WTC11 (cell line): ENCODE measurements at regions not wholly inside any gene's neighbourhood (a gene's known extent, or its start where the extent isn't known, plus 50 kb on each side); places are given as distances from the start of the nearest gene placed in this dataset.

Source experiments
- ATAC-seq: fragments of 200-7000 bp; cut with Tn5 transposase; 2 replicates; pipeline ENCODE4 v1.10.0; 2021; ENCODE audit warnings: mild to moderate bottlenecking, moderate library complexity
- CTCF ChIA-PET: fragments of 300-600 bp; sonication (Branson Sonifier 250); formaldehyde crosslinking; loops from one replicate; lab custom pipeline; 2021; ENCODE audit warnings: antibody characterized with exemption; lab: Charles Lee
- POLR2A ChIA-PET: fragments of 350-600 bp; sonication (Branson Sonifier 250); formaldehyde crosslinking; loops from one replicate; lab custom pipeline; 2021; ENCODE audit warnings: antibody characterized with exemption; lab: Charles Lee
- DNase-seq: peaks from one replicate; pipeline ENCODE4 v3.0.0; 2021; ENCODE audit warnings: low spot score
- H3K27ac Mint-ChIP-seq: 2 replicates; pipeline ENCODE4 v1.8.0; 2021; ENCODE audit warnings: mixed read lengths
- H3K27me3 Mint-ChIP-seq: 2 replicates; pipeline ENCODE4 v1.8.0; 2021; ENCODE audit warnings: low read depth, mild to moderate bottlenecking, moderate library complexity, mixed read lengths
- H3K36me3 Mint-ChIP-seq: 2 replicates; pipeline ENCODE4 v1.8.0; 2021; ENCODE audit warnings: mixed read lengths
- H3K4me1 Mint-ChIP-seq: 2 replicates; pipeline ENCODE4 v1.8.0; 2022; ENCODE audit warnings: mixed read lengths
- H3K4me3 Mint-ChIP-seq: 2 replicates; pipeline ENCODE4 v1.8.0; 2021; ENCODE audit warnings: mild to moderate bottlenecking, moderate library complexity, mixed read lengths
- H3K9me3 Mint-ChIP-seq: 2 replicates; pipeline ENCODE4 v1.8.0; 2021; ENCODE audit warnings: mixed read lengths
- ATF1 ChIP-seq: sonication (generic); formaldehyde crosslinking; IDR thresholded peaks from 2 replicates; pipeline ENCODE4 v1.8.1; 2023; ENCODE audit warnings: mild to moderate bottlenecking, moderate library complexity, missing genetic modification reagents
- CBFB ChIP-seq: sonication (generic); formaldehyde crosslinking; IDR thresholded peaks from 2 replicates; pipeline ENCODE4 v1.8.1; 2022; ENCODE audit warnings: mild to moderate bottlenecking, low read depth, missing genetic modification reagents
- CREM ChIP-seq: sonication (generic); formaldehyde crosslinking; IDR thresholded peaks from 2 replicates; pipeline ENCODE4 v1.8.1; 2022; ENCODE audit warnings: mild to moderate bottlenecking, missing genetic modification reagents, moderate library complexity
- E2F1 ChIP-seq: sonication (generic); formaldehyde crosslinking; IDR thresholded peaks from 2 replicates; pipeline ENCODE4 v1.8.0; 2022; ENCODE audit warnings: mild to moderate bottlenecking, missing genetic modification reagents
- E2F5 ChIP-seq: sonication (generic); formaldehyde crosslinking; IDR thresholded peaks from 2 replicates; pipeline ENCODE4 v1.8.1; 2022; ENCODE audit warnings: mild to moderate bottlenecking, moderate library complexity, missing genetic modification reagents
- FOXJ3 ChIP-seq: sonication (generic); formaldehyde crosslinking; IDR thresholded peaks from 2 replicates; pipeline ENCODE4 v1.9.0; 2021; ENCODE audit warnings: missing genetic modification reagents, mild to moderate bottlenecking, borderline replicate concordance
- FOXK1 ChIP-seq: sonication (generic); formaldehyde crosslinking; IDR thresholded peaks from 2 replicates; pipeline ENCODE4 v1.8.0; 2022; ENCODE audit warnings: mild to moderate bottlenecking, moderate library complexity, missing genetic modification reagents
- FOXP1 ChIP-seq: sonication (generic); formaldehyde crosslinking; IDR thresholded peaks from 2 replicates; pipeline ENCODE4 v1.8.0; 2022; ENCODE audit warnings: missing genetic modification reagents, mild to moderate bottlenecking, moderate library complexity, borderline replicate concordance
- JAZF1 ChIP-seq: fragments of 250-450 bp; sonication (Bioruptor Pico); IDR thresholded peaks from 2 replicates; pipeline ENCODE4 v1.9.0; 2021; ENCODE audit warnings: moderate library complexity, mild to moderate bottlenecking, inconsistent platforms
- MYBL2 ChIP-seq: sonication (generic); formaldehyde crosslinking; IDR thresholded peaks from 2 replicates; pipeline ENCODE4 v1.8.1; 2023; ENCODE audit warnings: mild to moderate bottlenecking, moderate library complexity, missing genetic modification reagents
- PREB ChIP-seq: sonication (generic); formaldehyde crosslinking; IDR thresholded peaks from 2 replicates; pipeline ENCODE4 v1.8.1; 2022; ENCODE audit warnings: mild to moderate bottlenecking, missing genetic modification reagents, moderate library complexity, borderline replicate concordance
- RORB ChIP-seq: fragments of 250-450 bp; sonication (Bioruptor Pico); IDR thresholded peaks from 2 replicates; pipeline ENCODE4 v1.9.0; 2021; ENCODE audit warnings: mild to moderate bottlenecking
- SOX15 ChIP-seq: fragments of 250-450 bp; sonication (Bioruptor Pico); IDR thresholded peaks from 2 replicates; pipeline ENCODE4 v1.9.0; 2021; ENCODE audit warnings: mild to moderate bottlenecking
- TP53 ChIP-seq: sonication (generic); formaldehyde crosslinking; IDR thresholded peaks from 2 replicates; pipeline ENCODE4 v1.8.1; 2023; ENCODE audit warnings: mild to moderate bottlenecking, missing genetic modification reagents
- ZNF121 ChIP-seq: sonication (generic); formaldehyde crosslinking; IDR thresholded peaks from 2 replicates; pipeline ENCODE4 v1.8.0; 2023; ENCODE audit warnings: missing genetic modification reagents
- ZNF138 ChIP-seq: sonication (generic); formaldehyde crosslinking; conservative IDR thresholded peaks from 2 replicates; pipeline ENCODE4 v1.8.1; 2022; ENCODE audit warnings: mild to moderate bottlenecking, moderate library complexity, missing genetic modification reagents
- ZNF219 ChIP-seq: sonication (generic); formaldehyde crosslinking; IDR thresholded peaks from 2 replicates; pipeline ENCODE4 v1.8.0; 2023; ENCODE audit warnings: missing genetic modification reagents, mild to moderate bottlenecking, borderline replicate concordance
- ZNF232 ChIP-seq: sonication (generic); formaldehyde crosslinking; IDR thresholded peaks from 2 replicates; pipeline ENCODE4 v1.8.0; 2022; ENCODE audit warnings: mild to moderate bottlenecking, missing genetic modification reagents
- ZNF317 ChIP-seq: sonication (generic); formaldehyde crosslinking; IDR thresholded peaks from 2 replicates; pipeline ENCODE4 v1.8.1; 2023; ENCODE audit warnings: low read depth, mild to moderate bottlenecking, moderate library complexity, missing genetic modification reagents, borderline replicate concordance
- ZNF423 ChIP-seq: fragments of 250-450 bp; sonication (Bioruptor Pico); IDR thresholded peaks from 2 replicates; pipeline ENCODE4 v2.1.2; 2022; ENCODE audit warnings: mild to moderate bottlenecking, moderate library complexity
- ZNF425 ChIP-seq: fragments of 250-450 bp; sonication (Bioruptor Pico); conservative IDR thresholded peaks from 2 replicates; pipeline ENCODE4 v1.9.0; 2021; ENCODE audit warnings: mild to moderate bottlenecking
- ZNF512 ChIP-seq: sonication (generic); formaldehyde crosslinking; IDR thresholded peaks from 2 replicates; pipeline ENCODE4 v1.8.1; 2022; ENCODE audit warnings: missing genetic modification reagents, borderline replicate concordance
- ZNF671 ChIP-seq: fragments of 250-450 bp; sonication (Bioruptor Pico); IDR thresholded peaks from 2 replicates; pipeline ENCODE4 v1.8.0; 2021; ENCODE audit warnings: mild to moderate bottlenecking
- TF ChIP-seq, protein P1 (sequence below): sonication (generic); formaldehyde crosslinking; IDR thresholded peaks from 2 replicates; pipeline ENCODE4 v1.8.1; 2023; ENCODE audit warnings: mild to moderate bottlenecking, moderate library complexity, missing genetic modification reagents

DNA sequence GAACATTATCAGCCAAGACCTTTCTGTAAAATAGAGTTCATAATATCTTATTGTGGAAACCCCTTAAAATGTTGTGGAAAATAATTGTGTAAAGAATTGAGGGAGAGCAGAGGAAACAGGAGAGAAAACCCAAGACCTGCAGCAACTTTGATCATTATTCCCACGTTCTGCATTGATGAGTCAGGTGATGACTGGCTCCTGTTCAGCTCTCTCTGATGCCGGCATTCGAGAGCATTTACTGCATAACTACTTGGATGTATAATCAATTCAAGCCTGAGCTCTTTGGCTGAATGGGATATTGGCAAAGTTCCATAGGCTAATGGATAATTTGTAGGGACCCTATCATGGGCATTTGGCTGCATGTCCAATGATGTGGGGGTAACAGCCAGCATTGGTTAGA, 176.3 kb upstream of the ARID2 start:
- Mint-ChIP-seq H3K27ac (no peak overlapping the region), H3K36me3 (no peaks in the 10 kb centered on the region), H3K4me1 (no peaks in the 10 kb centered on the region), H3K4me3 (no peak overlapping the region), H3K27me3 (no peaks in the 10 kb centered on the region), H3K9me3 (peaks cover 5% of the 10 kb centered on the region; the same call in 1 of the 2 replicates)
- POLR2A ChIA-PET, result no interaction called here
- DNase-seq (no peak), ATAC-seq (no peak)
- TF ChIP-seq FOXJ3 (CRISPR knock-in tag), result no peak
- TF ChIP-seq FOXK1 (CRISPR knock-in tag), result no peak
- no peak for TF ChIP-seq ZNF512 (CRISPR knock-in tag)
- TF ChIP-seq ZNF138 (CRISPR knock-in tag), result no peak
- TF ChIP-seq ZNF317 (CRISPR knock-in tag), result no peak
- no peak for TF ChIP-seq RORB (CRISPR knock-in tag)
- TF ChIP-seq ZNF671 (CRISPR knock-in tag), result no peak
- TF ChIP-seq PREB (CRISPR knock-in tag), result no peak
- CTCF ChIA-PET, result interaction anchor here (0.7 kb wide), 1 partner anchor 9 kb away, joined by 5 read pairs; no protein-coding TSS in a partner anchor

DNA sequence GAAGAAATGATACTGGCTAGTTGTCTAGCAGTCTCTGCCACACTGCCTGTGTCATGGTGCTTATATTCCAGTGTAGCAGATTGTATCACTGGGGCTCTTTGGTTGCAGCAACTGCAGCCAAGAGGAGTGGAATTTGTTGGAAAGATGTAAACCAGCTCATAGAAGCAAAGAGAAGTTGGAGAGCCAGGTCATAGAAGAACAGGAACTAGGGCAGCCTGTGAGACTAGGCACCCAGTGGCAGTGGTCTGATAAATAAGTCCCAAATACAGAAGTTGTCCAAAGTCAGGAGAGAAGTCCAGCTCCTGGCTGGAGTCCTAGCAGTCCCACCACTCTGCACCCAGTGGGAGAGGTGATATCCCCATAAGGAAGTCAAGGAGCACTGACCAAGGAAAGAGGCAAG, 172.5 kb upstream of the ARID2 start:
- DNase-seq (no peak), ATAC-seq (no peak)
- no peak overlapping the region for H3K27ac Mint-ChIP-seq
- ChIA-PET POLR2A (no interaction called here), CTCF (no interaction called here)
- no peaks in the 10 kb centered on the region for H3K27me3 Mint-ChIP-seq
- no peak for TF ChIP-seq SOX15 (CRISPR knock-in tag)
- no peak for TF ChIP-seq E2F1 (CRISPR knock-in tag)
- TF ChIP-seq ZNF121, result no peak
- no peak for TF ChIP-seq MYBL2 (CRISPR knock-in tag)
- TF ChIP-seq, protein P1, sequence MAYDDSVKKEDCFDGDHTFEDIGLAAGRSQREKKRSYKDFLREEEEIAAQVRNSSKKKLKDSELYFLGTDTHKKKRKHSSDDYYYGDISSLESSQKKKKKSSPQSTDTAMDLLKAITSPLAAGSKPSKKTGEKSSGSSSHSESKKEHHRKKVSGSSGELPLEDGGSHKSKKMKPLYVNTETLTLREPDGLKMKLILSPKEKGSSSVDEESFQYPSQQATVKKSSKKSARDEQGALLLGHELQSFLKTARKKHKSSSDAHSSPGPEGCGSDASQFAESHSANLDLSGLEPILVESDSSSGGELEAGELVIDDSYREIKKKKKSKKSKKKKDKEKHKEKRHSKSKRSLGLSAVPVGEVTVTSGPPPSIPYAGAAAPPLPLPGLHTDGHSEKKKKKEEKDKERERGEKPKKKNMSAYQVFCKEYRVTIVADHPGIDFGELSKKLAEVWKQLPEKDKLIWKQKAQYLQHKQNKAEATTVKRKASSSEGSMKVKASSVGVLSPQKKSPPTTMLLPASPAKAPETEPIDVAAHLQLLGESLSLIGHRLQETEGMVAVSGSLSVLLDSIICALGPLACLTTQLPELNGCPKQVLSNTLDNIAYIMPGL (CRISPR knock-in tag), result no peak
- TF ChIP-seq ZNF425 (CRISPR knock-in tag), result no peak
- no peak for TF ChIP-seq ZNF219 (CRISPR knock-in tag)
- TF ChIP-seq ZNF232 (CRISPR knock-in tag), result no peak
- TF ChIP-seq CBFB (CRISPR knock-in tag), result no peak
- TF ChIP-seq E2F5 (CRISPR knock-in tag), result no peak
- no peak for TF ChIP-seq ATF1 (CRISPR knock-in tag)
- no peak for TF ChIP-seq JAZF1 (CRISPR knock-in tag)
- no peak for TF ChIP-seq ZNF423 (CRISPR knock-in tag)
- no peak for TF ChIP-seq TP53 (CRISPR knock-in tag)
- no peak for TF ChIP-seq FOXJ3 (CRISPR knock-in tag)
- TF ChIP-seq CREM (CRISPR knock-in tag), result no peak
- no peak for TF ChIP-seq FOXP1 (CRISPR knock-in tag)
- no peak for TF ChIP-seq PREB (CRISPR knock-in tag)
- H3K36me3 Mint-ChIP-seq, result no peaks in the 10 kb centered on the region
- H3K9me3 Mint-ChIP-seq, result peaks cover 5% of the 10 kb centered on the region; the same call in 1 of the 2 replicates
- H3K4me3 Mint-ChIP-seq, result no peak overlapping the region
- H3K4me1 Mint-ChIP-seq, result no peaks in the 10 kb centered on the region
